MCF 10A (cell line): ENCODE measurements at regions not wholly inside any gene's neighbourhood (a gene's known extent, or its start where the extent isn't known, plus 50 kb on each side); places are given as distances from the start of the nearest gene placed in this dataset.

ENCODE experiments used
- BruUV-seq: library from RNA; stranded (reverse); fragments of 400-500 nt; replicated peaks from 2 replicates; lab custom pipeline; 2021; lab: Mats Ljungman, UMichigan
- CTCF ChIA-PET: fragments of 300-600 bp; sonication (Branson Sonifier 250); formaldehyde crosslinking; extraction: SDS; loops from one replicate; lab custom pipeline; 2021; ENCODE audit warnings: antibody characterized with exemption, inconsistent platforms; lab: Yijun Ruan, JAX
- POLR2A ChIA-PET: fragments of 300-600, 350-650 bp; sonication (Branson Sonifier 250); formaldehyde crosslinking; extraction: SDS; loops from one replicate; lab custom pipeline; 2020; ENCODE audit warnings: antibody characterized with exemption, inconsistent platforms; lab: Yijun Ruan, JAX
- DNase-seq: peaks from one replicate; pipeline ENCODE4 v3.0.0-alpha.2; 2018; ENCODE audit not compliant: unreplicated experiment
- H3K27ac Mint-ChIP-seq: one replicate; pipeline ENCODE4 v1.8.0; 2022; ENCODE audit warnings: mild to moderate bottlenecking, low read depth, mixed read lengths; ENCODE audit not compliant: unreplicated experiment
- H3K27me3 Mint-ChIP-seq: one replicate; pipeline ENCODE4 v1.8.0; 2022; ENCODE audit warnings: mixed read lengths; ENCODE audit not compliant: insufficient read depth, unreplicated experiment
- H3K36me3 Mint-ChIP-seq: one replicate; pipeline ENCODE4 v1.8.0; 2022; ENCODE audit warnings: mild to moderate bottlenecking, moderate library complexity, mixed read lengths; ENCODE audit not compliant: insufficient read depth, unreplicated experiment
- H3K4me1 Mint-ChIP-seq: one replicate; pipeline ENCODE4 v1.8.0; 2022; ENCODE audit warnings: mixed read lengths; ENCODE audit not compliant: insufficient read depth, unreplicated experiment
- H3K4me3 Mint-ChIP-seq: one replicate; pipeline ENCODE4 v1.8.0; 2022; ENCODE audit warnings: mild to moderate bottlenecking, moderate library complexity, mixed read lengths; ENCODE audit not compliant: unreplicated experiment
- H3K9me3 Mint-ChIP-seq: one replicate; pipeline ENCODE4 v1.8.0; 2022; ENCODE audit warnings: mixed read lengths; ENCODE audit not compliant: unreplicated experiment
- intact Hi-C: fragments of 100-400 bp; cut with micrococcal nuclease; formaldehyde crosslinking; loops from 2 replicates; pipeline ENCODE4 v1.14.1; 2022
- TF ChIP-seq, protein P1 (sequence below): fragments of 200-600 bp; IDR thresholded peaks from one replicate; pipeline ENCODE4 v1.8.0; 2022; ENCODE audit warnings: antibody characterized with exemption, mild to moderate bottlenecking; ENCODE audit not compliant: unreplicated experiment

DNA sequence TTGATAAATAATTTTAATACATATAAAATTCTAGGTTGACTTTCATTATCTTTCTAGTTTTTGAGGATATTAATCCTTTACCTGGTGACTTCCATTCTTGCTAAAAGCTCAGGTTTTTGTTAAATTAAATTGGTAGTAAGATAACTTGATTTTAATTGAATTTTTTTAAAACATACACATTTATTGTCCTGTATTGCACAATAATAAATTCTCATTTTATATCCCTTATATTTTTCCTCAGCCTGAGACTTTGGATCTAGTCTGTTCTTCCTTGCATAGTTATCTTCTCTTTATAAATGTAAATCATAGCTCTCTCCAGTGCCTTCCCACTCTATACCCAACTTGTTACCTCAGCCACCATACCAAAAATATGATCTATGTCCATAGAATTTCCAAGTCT is 212.9 kb upstream of the CNTNAP2 start:
- Mint-ChIP-seq H3K27ac (no peak overlapping the region), H3K4me3 (no peak overlapping the region), H3K4me1 (no peaks in the 10 kb centered on the region), H3K27me3 (no peaks in the 10 kb centered on the region), H3K36me3 (no peaks in the 10 kb centered on the region), H3K9me3 (no peaks in the 10 kb centered on the region)
- ChIA-PET CTCF (interaction anchor here (1.0 to 1.2 kb wide), 2 partner anchors 12 to 40 kb away, joined by 3 to 4 read pairs; no protein-coding TSS in a partner anchor), POLR2A (no interaction called here)
- no peak for DNase-seq
- TF ChIP-seq, protein P1, sequence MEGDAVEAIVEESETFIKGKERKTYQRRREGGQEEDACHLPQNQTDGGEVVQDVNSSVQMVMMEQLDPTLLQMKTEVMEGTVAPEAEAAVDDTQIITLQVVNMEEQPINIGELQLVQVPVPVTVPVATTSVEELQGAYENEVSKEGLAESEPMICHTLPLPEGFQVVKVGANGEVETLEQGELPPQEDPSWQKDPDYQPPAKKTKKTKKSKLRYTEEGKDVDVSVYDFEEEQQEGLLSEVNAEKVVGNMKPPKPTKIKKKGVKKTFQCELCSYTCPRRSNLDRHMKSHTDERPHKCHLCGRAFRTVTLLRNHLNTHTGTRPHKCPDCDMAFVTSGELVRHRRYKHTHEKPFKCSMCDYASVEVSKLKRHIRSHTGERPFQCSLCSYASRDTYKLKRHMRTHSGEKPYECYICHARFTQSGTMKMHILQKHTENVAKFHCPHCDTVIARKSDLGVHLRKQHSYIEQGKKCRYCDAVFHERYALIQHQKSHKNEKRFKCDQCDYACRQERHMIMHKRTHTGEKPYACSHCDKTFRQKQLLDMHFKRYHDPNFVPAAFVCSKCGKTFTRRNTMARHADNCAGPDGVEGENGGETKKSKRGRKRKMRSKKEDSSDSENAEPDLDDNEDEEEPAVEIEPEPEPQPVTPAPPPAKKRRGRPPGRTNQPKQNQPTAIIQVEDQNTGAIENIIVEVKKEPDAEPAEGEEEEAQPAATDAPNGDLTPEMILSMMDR, result no peak
- intact Hi-C loops, result no loop called here
- no TSS peak for BruUV-seq

DNA sequence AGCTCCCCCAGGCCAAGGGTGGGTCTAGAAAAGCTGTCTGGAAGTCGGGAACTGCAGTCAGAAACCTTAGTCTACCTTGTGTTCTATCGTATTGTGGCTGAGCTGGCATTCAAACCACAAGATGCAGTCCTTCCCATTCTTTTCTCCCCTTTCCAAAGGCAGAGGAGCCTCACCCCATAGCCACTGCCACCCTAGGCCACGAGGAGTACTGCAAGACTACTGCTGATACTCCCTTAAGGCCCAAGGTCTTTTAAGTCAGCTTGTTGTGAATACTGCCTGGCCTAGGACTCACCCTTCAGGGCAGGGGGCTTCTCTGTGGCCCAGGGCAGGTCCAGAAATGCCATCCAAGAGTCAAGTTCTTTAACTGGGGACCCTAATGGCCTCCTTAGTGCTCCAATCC is 214.5 kb upstream of the CNTNAP2 start:
- ChIA-PET CTCF (no interaction called here), POLR2A (no interaction called here)
- intact Hi-C loops, result no loop called here
- Mint-ChIP-seq H3K4me1 (no peaks in the 10 kb centered on the region), H3K4me3 (no peak overlapping the region), H3K27ac (no peak overlapping the region), H3K36me3 (no peaks in the 10 kb centered on the region), H3K9me3 (peaks cover 10% of the 10 kb centered on the region), H3K27me3 (no peaks in the 10 kb centered on the region)
- DNase-seq, result peak; percentile 5
- no TSS peak for BruUV-seq
- TF ChIP-seq, protein P1, result no peak

DNA sequence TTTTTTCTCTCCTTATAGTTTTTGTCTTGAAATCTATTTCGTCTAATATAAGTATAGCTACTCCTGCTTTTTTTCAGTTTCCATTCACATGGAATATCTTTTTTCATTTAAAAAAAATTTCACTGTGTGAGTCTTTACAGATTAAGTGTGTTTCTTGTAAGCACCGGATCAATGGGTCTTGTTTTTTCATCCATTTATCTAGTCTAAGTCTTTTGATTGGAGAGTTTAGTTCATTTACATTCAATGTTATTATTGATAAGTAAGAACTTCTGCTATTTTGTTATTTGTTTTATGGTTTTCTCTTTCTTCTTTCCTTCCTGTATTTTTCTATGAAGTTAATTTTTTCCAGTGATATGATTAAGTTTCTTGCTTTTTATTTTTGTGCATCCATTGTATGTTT is 216.7 kb upstream of the CNTNAP2 start:
- H3K27me3 Mint-ChIP-seq, result no peaks in the 10 kb centered on the region
- ChIA-PET POLR2A (no interaction called here), CTCF (no interaction called here)
- BruUV-seq, result no TSS peak
- no peak overlapping the region for H3K4me3 Mint-ChIP-seq
- DNase-seq, result no peak
- H3K27ac Mint-ChIP-seq, result no peak overlapping the region
- H3K36me3 Mint-ChIP-seq, result no peaks in the 10 kb centered on the region
- H3K9me3 Mint-ChIP-seq, result peaks cover 12% of the 10 kb centered on the region
- no peaks in the 10 kb centered on the region for H3K4me1 Mint-ChIP-seq
- intact Hi-C loops, result loop anchor here (2.0 kb wide), 1 partner anchor 59 kb away; no protein-coding TSS in a partner anchor
- TF ChIP-seq, protein P1, result no peak

DNA sequence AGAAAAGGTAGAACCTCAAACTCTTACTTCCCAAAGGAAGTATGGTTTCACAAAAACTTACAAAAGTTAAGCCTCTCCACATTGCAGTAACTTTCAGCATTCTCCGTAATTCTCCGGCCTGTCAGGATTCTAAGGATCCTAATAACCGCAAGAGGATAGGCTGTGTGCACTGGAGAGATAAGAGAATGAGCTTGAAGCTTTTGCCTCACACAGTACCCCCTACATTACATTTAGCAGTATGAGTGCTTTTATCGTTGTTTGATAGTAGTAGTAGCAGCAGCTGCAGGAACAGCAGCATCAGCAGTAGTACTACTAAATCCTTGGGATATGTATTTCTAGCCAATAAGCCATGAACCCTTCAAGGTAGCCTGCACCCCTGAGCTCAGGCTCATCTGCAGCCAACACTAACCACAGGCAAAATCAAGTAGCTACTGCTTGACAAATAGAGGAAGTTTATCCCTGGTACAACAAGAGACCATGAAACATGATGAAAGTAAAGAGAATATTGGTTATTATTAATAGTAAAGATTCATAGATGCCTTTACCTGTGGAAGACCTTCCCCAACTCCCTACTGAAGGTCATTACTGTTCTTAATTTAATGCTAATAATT is 222.6 kb upstream of the CNTNAP2 start:
- intact Hi-C loops, result no loop called here
- POLR2A ChIA-PET, result interaction anchor here (0.6 kb wide), 1 partner anchor 310 kb away, joined by 3 read pairs; no protein-coding TSS in a partner anchor
- no peak for DNase-seq
- Mint-ChIP-seq H3K36me3 (no peaks in the 10 kb centered on the region), H3K27me3 (peaks cover 13% of the 10 kb centered on the region), H3K4me1 (peaks cover 5% of the 10 kb centered on the region), H3K4me3 (no peak overlapping the region), H3K9me3 (peaks cover 20% of the 10 kb centered on the region), H3K27ac (no peak overlapping the region)
- CTCF ChIA-PET, result interaction anchor here (0.6 kb wide), 1 partner anchor 44 kb away, joined by 3 read pairs; no protein-coding TSS in a partner anchor
- no TSS peak for BruUV-seq
- TF ChIP-seq, protein P1, result no peak
